Choroid plexus epithelial cell (primary cell): ENCODE measurements at regions not wholly inside any gene's neighbourhood (a gene's known extent, or its start where the extent isn't known, plus 50 kb on each side); places are given as distances from the start of the nearest gene placed in this dataset.
A peak's percentile ranks its signal among the peaks of the same experiment; 100 is the strongest.

Experiments used
- DNase-seq: peaks from one replicate; pipeline ENCODE4 v3.0.0-alpha.2; 2010; ENCODE audit warnings: low read depth
- H3K4me3 ChIP-seq: 2 replicates; pipeline ENCODE4 v1.5.1; 2011; ENCODE audit warnings: low read depth, mild to moderate bottlenecking, control low read depth, low read length, moderate library complexity
- TF ChIP-seq, protein P1 (sequence below): conservative IDR thresholded peaks from 2 replicates; pipeline ENCODE4 v1.5.1; 2011; ENCODE audit warnings: low read depth, mild to moderate bottlenecking, control low read depth, inconsistent platforms, low read length, moderate library complexity

DNA sequence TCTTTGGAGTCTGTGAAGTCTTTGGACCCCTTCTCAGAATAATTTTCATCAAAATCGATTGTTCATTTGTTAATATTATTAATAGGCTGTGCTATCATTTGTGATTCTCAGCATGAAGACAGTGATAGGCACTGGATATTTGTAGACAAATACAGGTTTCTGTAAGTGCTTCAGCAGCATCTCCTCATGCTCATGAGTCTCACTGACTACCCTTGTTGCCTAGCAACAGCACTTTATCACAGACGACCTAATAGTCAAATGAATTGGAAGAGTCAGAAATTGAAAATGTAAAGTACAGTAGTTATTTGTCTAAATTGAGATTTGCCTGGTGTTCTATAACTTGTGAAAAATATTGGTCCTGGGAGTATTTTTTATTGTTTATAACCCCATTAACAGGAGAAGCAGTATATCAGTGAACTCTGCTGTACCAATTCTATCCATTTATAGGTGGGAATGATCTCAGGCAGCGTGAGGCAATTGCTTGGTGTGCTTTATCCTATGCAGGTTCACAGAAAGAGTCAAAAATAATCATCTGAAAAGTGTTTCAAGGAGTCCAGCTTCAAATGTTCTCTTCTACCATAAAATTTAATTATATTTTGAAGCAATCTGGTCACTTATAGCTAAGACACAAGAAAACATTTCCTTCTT, 684.6 kb downstream of the RFPL4B start:
- DNase-seq: no peak

DNA sequence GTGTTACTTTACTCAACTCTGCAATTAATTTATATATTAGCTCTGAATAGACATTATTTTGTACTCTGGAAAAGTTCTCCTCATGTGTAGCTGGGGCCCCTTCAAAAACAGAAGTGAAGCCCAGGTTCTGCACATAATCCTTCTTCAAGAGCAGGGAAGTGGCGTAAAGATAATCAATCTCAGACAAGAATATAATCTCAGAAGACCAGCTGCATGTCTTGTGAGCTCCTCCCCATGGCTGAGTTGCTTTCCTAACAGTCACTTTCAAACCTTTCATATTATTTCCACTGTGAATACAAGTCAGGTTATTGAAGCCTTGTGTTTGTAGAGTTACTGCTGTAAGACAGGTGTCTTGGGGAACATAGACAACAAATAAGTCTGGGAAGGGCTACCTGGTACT, 691.9 kb downstream of the RFPL4B start:
- TF ChIP-seq, protein P1, sequence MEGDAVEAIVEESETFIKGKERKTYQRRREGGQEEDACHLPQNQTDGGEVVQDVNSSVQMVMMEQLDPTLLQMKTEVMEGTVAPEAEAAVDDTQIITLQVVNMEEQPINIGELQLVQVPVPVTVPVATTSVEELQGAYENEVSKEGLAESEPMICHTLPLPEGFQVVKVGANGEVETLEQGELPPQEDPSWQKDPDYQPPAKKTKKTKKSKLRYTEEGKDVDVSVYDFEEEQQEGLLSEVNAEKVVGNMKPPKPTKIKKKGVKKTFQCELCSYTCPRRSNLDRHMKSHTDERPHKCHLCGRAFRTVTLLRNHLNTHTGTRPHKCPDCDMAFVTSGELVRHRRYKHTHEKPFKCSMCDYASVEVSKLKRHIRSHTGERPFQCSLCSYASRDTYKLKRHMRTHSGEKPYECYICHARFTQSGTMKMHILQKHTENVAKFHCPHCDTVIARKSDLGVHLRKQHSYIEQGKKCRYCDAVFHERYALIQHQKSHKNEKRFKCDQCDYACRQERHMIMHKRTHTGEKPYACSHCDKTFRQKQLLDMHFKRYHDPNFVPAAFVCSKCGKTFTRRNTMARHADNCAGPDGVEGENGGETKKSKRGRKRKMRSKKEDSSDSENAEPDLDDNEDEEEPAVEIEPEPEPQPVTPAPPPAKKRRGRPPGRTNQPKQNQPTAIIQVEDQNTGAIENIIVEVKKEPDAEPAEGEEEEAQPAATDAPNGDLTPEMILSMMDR: no peak
- DNase-seq: peak; percentile 39
- H3K4me3 ChIP-seq: no peak overlapping the region

More for the DNA sequence above, 684.6 kb downstream of the RFPL4B start:
- TF ChIP-seq, protein P1: no peak
- no peak overlapping the region for H3K4me3 ChIP-seq

DNA sequence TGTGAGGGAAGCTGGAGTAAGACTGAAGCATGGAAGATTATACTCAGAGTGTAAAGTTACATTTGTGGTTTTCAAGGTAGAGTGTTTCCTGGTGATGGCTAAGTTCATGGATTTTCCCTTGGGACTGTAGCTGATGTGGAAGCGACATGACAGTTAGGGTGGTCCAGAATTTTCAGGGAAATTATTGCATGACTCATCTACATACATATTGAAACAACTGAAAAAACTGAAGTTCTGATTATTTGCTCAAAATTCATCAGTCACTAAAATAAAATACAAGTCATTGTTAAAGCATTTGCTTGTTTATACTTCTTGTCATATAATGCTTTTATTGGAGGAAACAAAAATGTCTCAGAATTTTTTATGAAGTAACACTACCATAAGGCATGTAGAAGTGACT, 700.0 kb downstream of the RFPL4B start:
- peak; percentile 35 for DNase-seq
- TF ChIP-seq, protein P1: no peak
- no peak overlapping the region for H3K4me3 ChIP-seq

DNA sequence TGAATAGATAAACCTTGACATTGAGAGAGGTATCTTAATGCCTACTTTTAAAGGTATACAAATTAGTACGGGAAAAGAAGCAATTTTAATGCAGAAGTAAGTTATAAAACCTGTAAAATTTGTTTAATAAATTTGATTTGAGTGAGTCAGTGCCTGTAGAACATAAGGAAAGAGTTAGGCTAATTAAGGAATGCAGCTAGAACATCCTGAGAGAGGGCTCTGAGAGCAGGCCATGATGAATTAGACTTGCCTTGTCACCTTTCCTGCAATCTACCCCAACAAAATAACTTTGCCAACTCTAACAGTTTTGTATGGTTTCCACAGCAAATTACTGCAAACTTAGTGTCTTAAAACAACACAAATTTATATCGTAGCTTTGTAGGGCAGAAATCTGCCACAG, 700.8 kb downstream of the RFPL4B start:
- no peak overlapping the region for H3K4me3 ChIP-seq
- TF ChIP-seq, protein P1: no peak
- DNase-seq: peak; percentile 14

DNA sequence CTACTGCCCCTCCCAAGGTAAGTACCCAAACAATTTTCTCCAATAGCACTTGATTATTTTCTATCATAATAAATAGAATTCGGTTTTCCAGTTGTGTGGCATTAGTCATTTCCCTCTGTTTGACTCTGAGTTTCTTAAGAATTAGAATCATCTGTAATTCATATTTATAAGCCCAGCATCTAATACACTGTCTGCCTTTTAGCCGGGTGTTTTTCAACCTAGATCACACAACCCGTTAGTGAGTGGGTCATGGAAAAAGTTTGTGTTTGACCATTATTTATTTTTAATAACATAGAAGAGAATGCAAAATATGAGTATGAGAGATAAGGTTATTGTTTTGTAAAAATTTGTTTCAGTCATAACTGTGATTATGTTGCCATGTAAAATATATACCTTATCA, 701.6 kb downstream of the RFPL4B start:
- TF ChIP-seq, protein P1: no peak
- no peak overlapping the region for H3K4me3 ChIP-seq
- DNase-seq: peak; percentile 47

DNA sequence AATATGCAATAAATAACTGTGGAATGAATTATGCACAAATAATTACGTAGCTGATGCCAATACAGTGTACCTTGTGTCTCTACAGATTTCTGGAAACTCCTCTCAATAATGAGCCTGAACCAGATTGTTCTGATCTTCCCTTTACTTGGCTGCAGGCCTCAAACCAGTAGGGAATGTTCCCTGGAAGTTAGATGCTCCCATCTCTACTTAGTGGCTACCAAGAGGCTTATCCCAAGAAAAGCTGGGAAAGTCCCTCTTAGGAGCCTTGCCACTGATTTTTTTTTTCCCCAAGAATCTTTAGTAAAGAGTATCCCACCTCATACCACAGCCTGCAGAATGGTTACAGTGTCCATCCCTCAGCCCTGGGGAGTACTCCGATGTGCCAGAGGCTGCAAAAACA, 702.1 kb downstream of the RFPL4B start:
- TF ChIP-seq, protein P1: no peak
- no peak overlapping the region for H3K4me3 ChIP-seq
- DNase-seq: no peak

DNA sequence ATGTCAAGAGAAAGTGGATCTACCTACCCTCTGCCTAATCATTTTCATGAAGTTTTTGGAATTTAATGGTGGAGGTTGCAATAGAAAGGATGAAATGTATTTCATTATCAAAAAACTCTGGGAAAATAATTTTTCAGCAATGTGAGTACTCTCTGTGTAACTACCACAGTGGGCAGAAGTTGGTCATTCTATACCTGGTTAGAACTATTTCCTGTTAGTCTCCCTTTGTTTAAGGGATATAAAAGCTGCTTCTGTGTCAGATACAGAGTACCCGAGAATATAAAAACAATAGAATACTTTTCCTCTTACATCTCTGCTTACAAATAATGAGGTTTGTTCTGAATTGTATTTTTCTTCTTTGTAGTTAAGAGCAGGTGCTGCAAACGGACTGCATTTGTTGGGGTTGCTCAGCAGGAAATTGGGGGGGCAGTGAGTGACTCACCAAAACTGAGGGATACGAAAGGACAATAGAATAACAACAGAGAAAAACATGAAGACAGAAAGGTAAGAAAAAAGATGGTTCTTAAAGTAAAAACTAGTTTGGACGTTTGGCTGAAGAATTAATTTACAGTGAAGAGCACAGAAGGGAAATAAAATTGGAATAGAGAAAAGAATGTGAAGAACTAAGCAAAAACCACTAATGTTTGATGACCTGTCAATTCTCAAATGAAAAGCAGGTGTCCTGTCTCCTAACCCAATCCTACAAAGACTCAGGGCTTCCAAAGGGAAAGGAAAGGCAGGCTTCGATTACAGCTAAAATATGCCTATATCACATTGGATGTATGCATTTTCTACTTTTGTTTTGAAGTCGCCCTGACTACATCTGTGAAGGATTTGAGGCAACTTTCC, 703.1 kb downstream of the RFPL4B start:
- DNase-seq: peak; percentile 55
- no peak overlapping the region for H3K4me3 ChIP-seq
- TF ChIP-seq, protein P1: no peak
